ENCODE measurements at regions not wholly inside any gene's neighbourhood (a gene's known extent, or its start where the extent isn't known, plus 50 kb on each side); places are given as distances from the start of the nearest gene placed in this dataset.
"Not testable (repeated sequence)": the region's sequence is repeated elsewhere in the genome, so short reads cannot be mapped to it uniquely, and the experiment has no call there.

GRCh38 chr1:4221107-4221506 is 321.0 kb upstream of the C1orf174 start:
- DNase-seq (ENCODE audit: low spot score) = no peak

- DNase-seq (ENCODE audit: low spot score) = no peak
These were observed 324.8 kb upstream of the C1orf174 start for GRCh38 chr1:4224684-4225467.

- DNase-seq (ENCODE audit: low spot score) = no peak
These were observed 327.9 kb upstream of the C1orf174 start for GRCh38 chr1:4227986-4228385.

- DNase-seq (ENCODE audit: low spot score) = no peak
These were observed 353.9 kb upstream of the C1orf174 start for GRCh38 chr1:4253935-4254334.

DNA sequence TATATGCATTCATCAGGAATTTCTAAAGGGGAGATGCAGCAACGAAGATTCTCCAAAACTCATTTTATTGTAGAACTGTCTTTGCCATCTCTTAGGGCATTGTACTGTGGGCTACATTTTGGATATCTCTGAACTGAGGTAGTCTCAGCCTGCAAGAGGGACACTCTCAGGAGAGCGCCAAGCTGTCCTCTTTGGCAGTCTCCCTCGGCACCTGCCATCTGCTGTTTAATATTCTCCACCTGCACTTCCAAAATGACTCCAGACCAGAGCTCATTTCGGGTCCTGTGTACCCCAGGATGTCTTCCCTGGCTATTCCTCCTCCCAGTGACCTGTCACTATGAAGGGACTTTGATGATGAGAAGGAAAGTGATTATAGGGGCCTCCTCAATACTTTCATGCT is 356.3 kb upstream of the C1orf174 start:
- DNase-seq (ENCODE audit: low spot score) = no peak

DNA sequence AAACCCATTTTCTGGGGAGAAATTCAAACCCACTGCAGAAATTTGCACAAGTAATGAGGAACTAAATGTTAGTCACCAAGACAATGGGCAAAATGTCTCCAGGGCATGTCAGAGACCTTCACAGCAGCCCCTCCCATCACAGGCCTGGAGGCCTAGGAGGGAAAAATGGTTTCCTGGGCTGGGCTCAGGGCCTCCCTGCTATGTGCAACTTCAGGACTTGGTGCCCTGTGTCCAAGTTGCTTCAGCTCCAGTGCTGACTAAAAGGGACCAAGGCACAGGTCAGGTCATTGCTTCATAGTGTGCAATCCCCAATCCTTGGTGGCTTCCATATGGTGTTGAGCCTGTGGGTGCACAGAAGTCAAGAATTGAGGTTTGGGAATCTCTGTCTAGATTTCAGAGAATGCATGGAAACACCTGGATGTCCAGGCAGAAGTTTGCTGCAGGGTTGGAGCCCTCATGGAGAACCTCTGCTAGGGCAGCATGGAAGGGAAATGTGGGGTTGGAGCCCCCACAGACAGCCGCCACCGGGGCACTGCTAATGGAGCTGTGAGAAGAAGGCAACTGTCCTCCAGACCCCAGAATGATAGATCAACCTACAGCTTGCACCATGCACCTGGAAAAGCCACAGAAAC is 358.2 kb upstream of the C1orf174 start:
- not testable (repeated sequence) for DNase-seq (ENCODE audit: low spot score)

- DNase-seq (ENCODE audit: low spot score) = no peak
These were observed 361.3 kb upstream of the C1orf174 start for GRCh38 chr1:4261327-4261726.

DNA sequence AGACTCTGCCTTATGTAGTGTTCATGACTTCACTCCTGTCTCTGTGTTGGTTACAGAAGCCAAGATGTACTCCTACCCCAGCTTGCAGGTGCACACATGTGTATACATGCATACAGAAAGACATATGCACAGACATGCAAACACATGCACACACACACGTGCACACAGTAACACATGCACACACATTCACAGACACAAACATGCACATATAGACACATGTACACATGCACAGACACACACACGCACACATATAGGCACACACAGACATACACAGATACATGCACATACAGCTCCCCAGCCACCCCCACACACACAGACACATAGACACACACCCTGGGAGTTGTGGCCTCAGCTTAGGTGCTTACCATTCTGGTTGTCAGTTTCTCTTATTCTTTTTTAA is 362.6 kb upstream of the C1orf174 start:
- no peak for DNase-seq (ENCODE audit: low spot score)

DNA sequence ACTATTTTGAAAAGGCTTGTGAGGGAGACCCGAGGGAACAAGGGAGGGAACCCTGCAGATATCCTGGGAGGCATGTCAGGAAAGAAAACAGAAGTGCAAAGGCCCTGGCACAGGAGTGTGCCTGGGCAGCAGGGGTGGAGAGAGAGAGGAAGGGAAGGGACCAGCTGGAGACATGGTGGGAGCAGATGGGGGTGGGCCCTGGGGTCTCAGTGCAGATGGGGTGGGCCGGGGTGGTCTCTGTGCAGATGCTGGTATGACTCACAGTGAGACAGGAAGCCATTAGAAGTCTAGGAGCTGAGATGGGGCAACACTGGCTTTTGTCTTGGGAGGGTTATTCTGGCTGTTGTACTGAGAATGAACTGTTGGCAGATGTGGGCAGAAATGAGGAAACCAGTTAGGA is 363.6 kb upstream of the C1orf174 start:
- DNase-seq (ENCODE audit: low spot score) = no peak

DNA sequence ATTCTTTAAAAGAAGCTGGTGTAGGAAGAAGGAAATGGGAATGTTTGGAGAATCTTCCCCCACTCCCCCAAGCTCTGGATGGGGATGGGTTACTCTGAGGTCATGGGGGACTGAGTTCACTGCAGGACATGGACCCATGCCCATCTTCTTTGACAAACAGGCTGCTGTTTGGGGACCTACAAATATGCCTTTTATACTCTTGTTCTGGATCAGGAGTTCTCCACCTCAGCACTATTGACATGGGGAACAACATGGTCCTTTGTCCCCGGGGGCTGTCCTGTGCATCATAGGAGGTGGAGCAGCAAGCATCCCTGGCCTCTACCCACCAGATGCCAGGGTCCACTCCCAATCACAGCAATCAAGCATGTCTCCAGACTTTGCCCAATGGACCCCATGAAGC is 365.8 kb upstream of the C1orf174 start:
- DNase-seq (ENCODE audit: low spot score) = no peak

GRCh38 chr1:4267381-4268261 is 367.5 kb upstream of the C1orf174 start:
- no peak for DNase-seq (ENCODE audit: low spot score)

GRCh38 chr1:4268262-4268888 is 368.3 kb upstream of the C1orf174 start:
- no peak for DNase-seq (ENCODE audit: low spot score)

DNA sequence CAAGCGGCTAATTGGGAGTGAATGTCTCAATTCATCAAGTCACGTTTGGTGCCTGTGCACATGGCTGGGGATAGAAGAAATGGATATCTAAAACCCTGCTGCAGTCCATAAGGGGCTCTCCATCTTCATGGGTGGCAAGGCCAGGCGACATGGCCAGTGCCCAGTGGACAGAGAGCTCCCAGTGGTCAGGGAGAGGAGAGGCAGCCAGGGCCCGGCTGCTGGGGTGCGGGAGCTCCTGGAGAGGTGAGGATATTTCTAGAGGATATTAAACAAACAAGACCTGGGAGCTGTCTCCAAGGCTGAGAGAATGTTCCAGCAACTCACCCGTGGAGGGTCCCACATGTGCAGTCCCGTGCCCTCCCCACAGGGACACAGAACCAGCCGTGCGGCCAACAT is 368.8 kb upstream of the C1orf174 start:
- DNase-seq (ENCODE audit: low spot score) = no peak

- DNase-seq (ENCODE audit: low spot score) = no peak
These were observed 369.3 kb upstream of the C1orf174 start for GRCh38 chr1:4269330-4269729.

GRCh38 chr1:4269952-4270570 is 370.0 kb upstream of the C1orf174 start:
- no peak for DNase-seq (ENCODE audit: low spot score)

DNA sequence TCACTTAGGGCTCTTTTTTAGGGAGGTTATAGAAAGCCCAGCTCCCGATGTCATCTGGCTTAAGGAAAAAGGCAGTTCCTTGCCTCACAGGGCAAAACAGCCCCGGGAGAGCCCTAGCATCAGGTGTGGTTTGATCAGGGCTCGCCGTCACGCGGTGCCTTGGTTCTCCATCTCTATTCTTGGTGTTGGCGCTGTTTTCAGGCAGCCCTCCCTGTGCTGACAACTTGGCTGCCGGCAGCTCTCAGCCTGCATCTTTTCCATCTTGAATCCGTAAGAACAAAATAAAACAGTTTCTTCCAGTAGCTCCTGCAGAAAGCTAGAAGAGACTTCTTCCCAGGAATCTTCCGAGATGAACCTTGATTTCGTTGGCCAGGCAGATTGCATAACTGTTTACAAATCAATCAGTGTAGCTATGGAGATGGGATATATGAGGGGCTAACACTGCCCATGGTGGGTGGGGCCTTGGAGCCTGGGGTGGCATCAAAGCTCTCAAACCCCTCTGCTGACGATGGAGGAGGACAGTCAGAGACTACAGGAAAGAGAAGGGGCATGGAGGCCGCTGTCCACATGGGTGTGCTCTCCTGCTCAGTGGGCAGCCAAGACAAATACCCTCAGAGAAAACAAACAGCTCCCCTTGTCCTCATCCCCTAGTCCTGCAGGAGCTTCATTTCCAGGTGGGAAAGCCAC is 370.7 kb upstream of the C1orf174 start:
- DNase-seq (ENCODE audit: low spot score) = no peak

DNA sequence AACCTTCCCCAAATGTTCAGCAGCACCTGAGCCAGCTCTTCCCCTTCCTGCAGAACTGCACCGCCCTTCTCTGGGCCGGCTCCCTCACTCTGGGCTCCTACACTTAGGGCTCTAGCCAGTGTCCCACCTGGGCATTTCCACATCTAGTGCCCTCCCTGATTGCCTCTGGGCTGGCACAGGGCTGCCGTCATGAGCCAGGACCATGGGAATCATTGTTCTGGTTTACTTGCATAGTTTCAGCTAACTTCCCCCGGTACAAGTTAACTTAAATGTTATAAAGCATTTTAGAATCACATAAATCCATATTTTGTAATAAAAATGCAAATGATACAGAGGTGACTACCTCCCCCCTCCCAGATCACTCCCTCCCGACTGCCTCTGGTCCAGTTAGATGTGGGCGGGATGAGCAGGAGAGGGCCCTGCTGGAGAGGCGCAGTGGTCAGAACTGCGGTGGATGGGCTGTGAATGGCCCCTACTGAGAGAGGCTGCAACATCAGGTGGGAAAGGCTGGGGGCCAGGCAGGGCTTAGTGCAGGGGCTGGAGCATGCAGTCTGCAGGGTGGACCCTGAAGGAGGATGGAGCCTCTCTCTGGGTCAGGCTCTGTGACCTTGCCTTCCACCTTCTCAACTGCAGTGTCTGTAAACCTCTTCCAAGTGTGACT is 371.4 kb upstream of the C1orf174 start:
- no peak for DNase-seq (ENCODE audit: low spot score)

DNA sequence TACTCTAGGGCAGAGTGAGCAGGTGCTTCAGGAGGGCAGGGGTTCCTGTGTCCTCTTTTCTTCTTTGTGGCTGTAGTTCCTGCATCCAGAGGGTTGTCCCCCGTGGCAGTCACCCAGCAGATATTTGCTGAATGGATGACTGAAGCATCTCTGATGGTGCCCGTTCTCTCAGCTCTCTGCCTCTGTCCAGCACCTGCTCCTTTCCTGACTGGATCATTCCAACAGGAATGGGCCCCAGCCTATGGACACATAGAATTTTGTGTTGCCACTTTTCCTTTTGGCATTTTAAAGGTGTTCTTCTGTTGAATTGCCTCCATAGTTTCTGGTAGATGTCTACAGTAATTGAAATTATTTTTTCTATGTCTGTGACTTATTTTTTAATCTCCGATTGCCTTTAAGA is 372.5 kb upstream of the C1orf174 start:
- DNase-seq (ENCODE audit: low spot score) = no peak

GRCh38 chr1:4273243-4273642 is 373.2 kb upstream of the C1orf174 start:
- DNase-seq (ENCODE audit: low spot score) = no peak

- no peak for DNase-seq (ENCODE audit: low spot score)
These were observed 373.7 kb upstream of the C1orf174 start for GRCh38 chr1:4273747-4274146.

DNA sequence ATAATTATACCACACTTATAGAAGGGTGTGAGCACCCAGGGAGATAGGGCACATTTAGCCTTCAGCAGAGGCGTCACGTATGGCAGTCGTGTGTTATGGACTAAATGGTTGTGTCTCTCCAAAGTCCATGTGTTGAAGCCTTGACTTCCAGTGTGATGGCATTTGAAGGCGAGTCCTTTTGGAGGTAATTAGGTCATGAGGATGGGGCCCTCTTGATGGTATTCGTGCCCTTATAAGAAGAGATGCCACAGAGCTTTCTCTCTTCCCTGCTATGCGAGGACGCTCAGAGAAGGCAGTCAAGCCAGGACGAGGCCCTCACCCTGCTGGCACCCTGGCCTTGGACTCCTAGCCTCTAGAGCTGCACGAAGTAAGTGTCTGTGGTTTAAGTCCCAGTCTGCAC is 375.0 kb upstream of the C1orf174 start:
- DNase-seq (ENCODE audit: low spot score) = no peak

All from COLO829 (cell line).